ENCODE measurements at regions not wholly inside any gene's neighbourhood (a gene's known extent, or its start where the extent isn't known, plus 50 kb on each side); places are given as distances from the start of the nearest gene placed in this dataset.

- DNase-seq (ENCODE audit: extremely low read depth, low read depth): no peak
- TF ChIP-seq, protein P1, sequence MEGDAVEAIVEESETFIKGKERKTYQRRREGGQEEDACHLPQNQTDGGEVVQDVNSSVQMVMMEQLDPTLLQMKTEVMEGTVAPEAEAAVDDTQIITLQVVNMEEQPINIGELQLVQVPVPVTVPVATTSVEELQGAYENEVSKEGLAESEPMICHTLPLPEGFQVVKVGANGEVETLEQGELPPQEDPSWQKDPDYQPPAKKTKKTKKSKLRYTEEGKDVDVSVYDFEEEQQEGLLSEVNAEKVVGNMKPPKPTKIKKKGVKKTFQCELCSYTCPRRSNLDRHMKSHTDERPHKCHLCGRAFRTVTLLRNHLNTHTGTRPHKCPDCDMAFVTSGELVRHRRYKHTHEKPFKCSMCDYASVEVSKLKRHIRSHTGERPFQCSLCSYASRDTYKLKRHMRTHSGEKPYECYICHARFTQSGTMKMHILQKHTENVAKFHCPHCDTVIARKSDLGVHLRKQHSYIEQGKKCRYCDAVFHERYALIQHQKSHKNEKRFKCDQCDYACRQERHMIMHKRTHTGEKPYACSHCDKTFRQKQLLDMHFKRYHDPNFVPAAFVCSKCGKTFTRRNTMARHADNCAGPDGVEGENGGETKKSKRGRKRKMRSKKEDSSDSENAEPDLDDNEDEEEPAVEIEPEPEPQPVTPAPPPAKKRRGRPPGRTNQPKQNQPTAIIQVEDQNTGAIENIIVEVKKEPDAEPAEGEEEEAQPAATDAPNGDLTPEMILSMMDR (IDR thresholded peaks at IDR 0.05; ENCODE audit: low read depth, low read length, missing control alignments): no peak
- H3K4me3 ChIP-seq (replicated peaks; ENCODE audit: low read depth, low read length): no peak overlapping the region
Measured at GRCh38 chr1:106969731-106970130, 86.7 kb upstream of the PRMT6 start.

DNA sequence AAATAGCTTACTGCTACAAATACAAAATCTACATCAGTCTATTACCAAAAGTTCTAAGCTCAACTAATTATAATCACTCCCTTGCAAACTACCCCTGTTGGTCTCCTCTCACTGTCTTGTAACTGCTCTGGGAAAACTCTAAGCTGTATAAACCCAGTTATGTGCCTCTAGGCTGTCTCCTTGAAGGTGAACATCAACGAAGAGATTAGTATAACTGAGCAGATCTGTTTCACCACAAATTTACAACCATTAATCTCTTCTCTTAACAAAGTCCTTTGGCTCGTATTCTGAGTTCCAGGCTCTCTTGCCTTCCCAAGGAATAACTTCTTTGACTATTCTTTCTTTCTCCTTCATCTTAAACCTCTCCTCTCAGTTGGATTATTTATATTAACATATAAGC is 84.4 kb upstream of the PRMT6 start:
- TF ChIP-seq, protein P1 (IDR thresholded peaks at IDR 0.05; ENCODE audit: low read depth, low read length, missing control alignments): no peak
- no peak overlapping the region for H3K4me3 ChIP-seq (replicated peaks; ENCODE audit: low read depth, low read length)
- no peak for DNase-seq (ENCODE audit: extremely low read depth, low read depth)

GRCh38 chr1:106975944-106976343 is 80.5 kb upstream of the PRMT6 start:
- no peak overlapping the region for H3K4me3 ChIP-seq (replicated peaks; ENCODE audit: low read depth, low read length)
- no peak for DNase-seq (ENCODE audit: extremely low read depth, low read depth)
- TF ChIP-seq, protein P1 (IDR thresholded peaks at IDR 0.05; ENCODE audit: low read depth, low read length, missing control alignments): no peak

- no peak overlapping the region for H3K4me3 ChIP-seq (replicated peaks; ENCODE audit: low read depth, low read length)
- no peak for DNase-seq (ENCODE audit: extremely low read depth, low read depth)
- TF ChIP-seq, protein P1 (IDR thresholded peaks at IDR 0.05; ENCODE audit: low read depth, low read length, missing control alignments): no peak
Measured at GRCh38 chr1:106978477-106979322, 77.8 kb upstream of the PRMT6 start.

DNA sequence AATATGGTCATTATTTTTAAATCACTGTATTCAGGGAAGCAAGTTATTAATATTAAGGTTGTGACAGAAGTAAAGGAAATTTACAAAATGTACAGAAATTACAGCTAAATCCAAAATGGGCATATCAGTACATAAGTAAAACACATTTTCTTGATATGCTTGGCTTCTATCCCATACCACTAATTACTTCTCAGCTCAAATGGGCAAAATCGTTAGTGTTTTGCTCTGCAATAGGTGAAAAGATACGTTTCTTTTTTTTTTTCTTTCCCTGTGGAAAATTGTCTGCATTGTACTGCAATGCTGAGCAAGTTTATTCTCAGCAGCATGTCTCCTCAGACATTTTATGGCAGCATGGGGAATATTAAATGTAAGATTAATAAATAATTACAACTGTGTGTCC is 77.1 kb upstream of the PRMT6 start:
- TF ChIP-seq, protein P1 (IDR thresholded peaks at IDR 0.05; ENCODE audit: low read depth, low read length, missing control alignments): no peak
- DNase-seq (ENCODE audit: extremely low read depth, low read depth): no peak
- no peak overlapping the region for H3K4me3 ChIP-seq (replicated peaks; ENCODE audit: low read depth, low read length)

- no peak overlapping the region for H3K4me3 ChIP-seq (replicated peaks; ENCODE audit: low read depth, low read length)
- no peak for DNase-seq (ENCODE audit: extremely low read depth, low read depth)
- TF ChIP-seq, protein P1 (IDR thresholded peaks at IDR 0.05; ENCODE audit: low read depth, low read length, missing control alignments): no peak
Measured at GRCh38 chr1:106980121-106980520, 76.4 kb upstream of the PRMT6 start.
